Renal cortex interstitium (tissue), 11 donors: ENCODE measurements at regions not wholly inside any gene's neighbourhood (a gene's known extent, or its start where the extent isn't known, plus 50 kb on each side); places are given as distances from the start of the nearest gene placed in this dataset.

Source experiments
- DNase-seq, 11 donors: peaks; one replicate each; pipeline ENCODE4 v3.0.0-alpha.2; 2013; ENCODE audit warnings: low read depth in 9 of 11, low spot score in 4 of 11; ENCODE audit errors: extremely low read depth in 1 of 11

- DNase-seq: no peak
Measured at GRCh38 chr1:228927421-228927820, 192.1 kb downstream of the RHOU start.

- no peak for DNase-seq
Measured at GRCh38 chr1:228927946-228928898, 192.9 kb downstream of the RHOU start.

- no peak for DNase-seq
Measured at GRCh38 chr1:228929476-228930027, 194.3 kb downstream of the RHOU start.

- DNase-seq: no peak
Measured at GRCh38 chr1:228930479-228930957, 195.2 kb downstream of the RHOU start.

- no peak for DNase-seq
Measured at GRCh38 chr1:228933753-228934152, 198.5 kb downstream of the RHOU start.

GRCh38 chr1:228935198-228935663 is 200.0 kb downstream of the RHOU start:
- no peak for DNase-seq

GRCh38 chr1:228935855-228936727 is 200.8 kb downstream of the RHOU start:
- DNase-seq: no peak

- no peak for DNase-seq
Measured at GRCh38 chr1:228936881-228937280, 201.6 kb downstream of the RHOU start.

- no peak for DNase-seq
Measured at GRCh38 chr1:228937351-228937750, 202.1 kb downstream of the RHOU start.

- DNase-seq: peak in 8 of 11 donors; percentile 19 to 44 (median 32)
Measured at GRCh38 chr1:228937851-228938536, 202.7 kb downstream of the RHOU start.

GRCh38 chr1:228938537-228938901 is 203.2 kb downstream of the RHOU start:
- DNase-seq: peak in 5 of 11 donors; percentile 23 to 32 (median 28)

- DNase-seq: no peak
Measured at GRCh38 chr1:228939001-228939691, 203.9 kb downstream of the RHOU start.

GRCh38 chr1:228939881-228940392 is 204.7 kb downstream of the RHOU start:
- no peak for DNase-seq

- no peak for DNase-seq
Measured at GRCh38 chr1:228940526-228940925, 205.2 kb downstream of the RHOU start.

GRCh38 chr1:228940926-228941325 is 205.6 kb downstream of the RHOU start:
- no peak for DNase-seq

GRCh38 chr1:228941666-228942065 is 206.4 kb downstream of the RHOU start:
- no peak for DNase-seq

- no peak for DNase-seq
Measured at GRCh38 chr1:228943436-228943835, 208.2 kb downstream of the RHOU start.

- DNase-seq: no peak
Measured at GRCh38 chr1:228944296-228944695, 209.0 kb downstream of the RHOU start.
